ENCODE measurements at regions not wholly inside any gene's neighbourhood (a gene's known extent, or its start where the extent isn't known, plus 50 kb on each side); places are given as distances from the start of the nearest gene placed in this dataset.
A peak's percentile ranks its signal among the peaks of the same experiment; 100 is the strongest.
"Not testable (repeated sequence)": the region's sequence is repeated elsewhere in the genome, so short reads cannot be mapped to it uniquely, and the experiment has no call there.

GRCh38 chr13:90803210-90803609, 544.3 kb upstream of the MIR17HG start:
- DNase-seq (ENCODE audit: low spot score) = no peak

- no peak for DNase-seq (ENCODE audit: low spot score)
Measured at GRCh38 chr13:90806016-90806615, 541.4 kb upstream of the MIR17HG start.

- no peak for DNase-seq (ENCODE audit: low spot score)
Measured at GRCh38 chr13:90806892-90807291, 540.6 kb upstream of the MIR17HG start.

- no peak for DNase-seq (ENCODE audit: low spot score)
Measured at GRCh38 chr13:90808838-90809237, 538.6 kb upstream of the MIR17HG start.

- DNase-seq (ENCODE audit: low spot score) = no peak
Measured at GRCh38 chr13:90824032-90824431, 523.5 kb upstream of the MIR17HG start.

- DNase-seq (ENCODE audit: low spot score) = no peak
Measured at GRCh38 chr13:90826688-90827087, 520.8 kb upstream of the MIR17HG start.

GRCh38 chr13:90830782-90831181, 516.7 kb upstream of the MIR17HG start:
- DNase-seq (ENCODE audit: low spot score) = no peak

- DNase-seq (ENCODE audit: low spot score) = no peak
Measured at GRCh38 chr13:90833951-90834350, 513.5 kb upstream of the MIR17HG start.

- DNase-seq (ENCODE audit: low spot score) = no peak
Measured at GRCh38 chr13:90834700-90835099, 512.8 kb upstream of the MIR17HG start.

- DNase-seq (ENCODE audit: low spot score) = no peak
Measured at GRCh38 chr13:90835826-90836225, 511.7 kb upstream of the MIR17HG start.

- no peak for DNase-seq (ENCODE audit: low spot score)
Measured at GRCh38 chr13:90838317-90838960, 509.0 kb upstream of the MIR17HG start.

GRCh38 chr13:90839061-90839460, 508.4 kb upstream of the MIR17HG start:
- DNase-seq (ENCODE audit: low spot score) = no peak

GRCh38 chr13:90846936-90847335, 500.6 kb upstream of the MIR17HG start:
- no peak for DNase-seq (ENCODE audit: low spot score)

GRCh38 chr13:90853666-90854065, 493.8 kb upstream of the MIR17HG start:
- not testable (repeated sequence) for DNase-seq (ENCODE audit: low spot score)

- DNase-seq (ENCODE audit: low spot score) = no peak
Measured at GRCh38 chr13:90857921-90858320, 489.6 kb upstream of the MIR17HG start.

- DNase-seq (ENCODE audit: low spot score) = no peak
Measured at GRCh38 chr13:90866006-90866405, 481.5 kb upstream of the MIR17HG start.

- peak; percentile 24 for DNase-seq (ENCODE audit: low spot score)
Measured at GRCh38 chr13:90867336-90867683, 480.2 kb upstream of the MIR17HG start.

- peak; percentile 21 for DNase-seq (ENCODE audit: low spot score)
Measured at GRCh38 chr13:90868321-90868920, 479.1 kb upstream of the MIR17HG start.

- DNase-seq (ENCODE audit: low spot score) = no peak
Measured at GRCh38 chr13:90869580-90869979, 477.9 kb upstream of the MIR17HG start.

GRCh38 chr13:90872491-90873025, 474.9 kb upstream of the MIR17HG start:
- no peak for DNase-seq (ENCODE audit: low spot score)

- DNase-seq (ENCODE audit: low spot score) = no peak
Measured at GRCh38 chr13:90880790-90881189, 466.7 kb upstream of the MIR17HG start.

- no peak for DNase-seq (ENCODE audit: low spot score)
Measured at GRCh38 chr13:90882551-90882950, 464.9 kb upstream of the MIR17HG start.

GRCh38 chr13:90883592-90883991, 463.9 kb upstream of the MIR17HG start:
- DNase-seq (ENCODE audit: low spot score) = no peak
